Lung (tissue), 11 donors: ENCODE measurements at regions not wholly inside any gene's neighbourhood (a gene's known extent, or its start where the extent isn't known, plus 50 kb on each side); places are given as distances from the start of the nearest gene placed in this dataset.
"Not testable (repeated sequence)": the region's sequence is repeated elsewhere in the genome, so short reads cannot be mapped to it uniquely, and the experiment has no call there.

Experiments used
- ATAC-seq: fragments of 200-7000 bp; cut with Tn5 transposase; one replicate; pipeline ENCODE4 v1.9.1; 2020; ENCODE audit warnings: moderate number of reproducible peaks; ENCODE audit not compliant: insufficient read depth, low FRiP score
- DNase-seq, 3 donors: peaks; one replicate each; pipeline ENCODE4 v3.0.0-alpha.2; 2013 to 2017
- H3K27ac ChIP-seq, 2 donors: one replicate each; pipeline ENCODE4 v1.5.1; 2013; ENCODE audit warnings: mild to moderate bottlenecking in 2 of 2, moderate library complexity in 2 of 2, control low read depth in 1 of 2, inconsistent platforms in 1 of 2, low read depth in 1 of 2, low read length in 1 of 2
- H3K27me3 ChIP-seq, 3 donors: one replicate each; pipeline ENCODE4 v1.5.1; 2013; ENCODE audit warnings: low read length in 2 of 3; ENCODE audit not compliant: control insufficient read depth in 3 of 3, insufficient read depth in 3 of 3
- H3K36me3 ChIP-seq, 4 donors: one replicate each; pipeline ENCODE4 v1.5.1; 2013; ENCODE audit warnings: low read length in 4 of 4, mild to moderate bottlenecking in 1 of 4, moderate library complexity in 1 of 4; ENCODE audit not compliant: control insufficient read depth in 4 of 4, insufficient read depth in 4 of 4
- H3K4me1 ChIP-seq, 5 donors: one replicate each; pipeline ENCODE4 v1.5.1; 2013; ENCODE audit warnings: low read length in 5 of 5, mild to moderate bottlenecking in 2 of 5, moderate library complexity in 1 of 5; ENCODE audit not compliant: control insufficient read depth in 5 of 5, insufficient read depth in 5 of 5
- H3K4me3 ChIP-seq: one replicate; pipeline ENCODE4 v1.5.1; 2013; ENCODE audit warnings: mild to moderate bottlenecking, control low read depth, moderate library complexity
- H3K9ac ChIP-seq, 2 donors: one replicate each; pipeline ENCODE4 v1.5.1; 2013; ENCODE audit warnings: low read length in 2 of 2, control low read depth in 1 of 2; ENCODE audit not compliant: insufficient read depth in 1 of 2
- H3K9me3 ChIP-seq, 4 donors: one replicate each; pipeline ENCODE4 v1.5.1; 2013; ENCODE audit warnings: low read length in 3 of 4, mild to moderate bottlenecking in 1 of 4, moderate library complexity in 1 of 4; ENCODE audit not compliant: control insufficient read depth in 4 of 4, insufficient read depth in 3 of 4
- WGBS, 2 donors: extraction: QIAGEN DNeasy Blood & Tissue Kit; methylation state at CpG; one replicate each; pipeline ENCODE4 v1.1.7; 2013; 5-methylcytosine and 5-hydroxymethylcytosine counted together
- TF ChIP-seq, protein P1 (sequence below): IDR thresholded peaks from 2 replicates; pipeline ENCODE4 v1.5.1; 2012; ENCODE audit warnings: mild to moderate bottlenecking; ENCODE audit errors: control extremely low read depth, extremely low read depth
- donor health status: control.
- donor health status: control.
- donor health status: Bipolar disorder and iron deficiency.
- donor health status: healthy.
- donor health status: DM: yes; HTN: yes; CAD: no.

DNA sequence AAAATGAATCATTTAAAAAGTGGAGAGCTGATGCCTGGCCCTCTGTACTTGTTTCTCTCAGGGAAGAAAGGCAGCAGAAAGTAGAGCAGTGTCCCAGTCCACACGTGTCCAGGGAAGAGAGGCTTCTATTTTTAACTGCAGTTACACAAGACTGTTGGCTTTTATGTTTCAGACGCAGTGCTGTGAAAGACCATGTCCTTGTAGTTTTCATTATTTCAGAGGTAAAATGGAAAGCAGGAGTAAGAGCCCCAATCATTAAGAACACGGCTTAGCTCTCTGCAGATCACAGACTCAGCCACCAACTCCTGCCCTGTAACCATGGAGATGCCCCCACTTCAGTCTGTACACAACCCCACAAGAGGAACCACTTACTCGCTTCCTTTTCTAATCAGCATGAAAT lies 336.3 kb downstream of the DAD1 start:
- H3K4me1 ChIP-seq, result peaks cover 0 to 4% (median 0%) of the 10 kb centered on the region in 5 donors
- no peaks in the 10 kb centered on the region for H3K27me3 ChIP-seq
- ATAC-seq (peak; percentile 47), DNase-seq (peak; percentile 14 to 53 (median 35))
- no peak overlapping the region for H3K4me3 ChIP-seq
- H3K9me3 ChIP-seq, result no peaks in the 10 kb centered on the region
- no peaks in the 10 kb centered on the region for H3K36me3 ChIP-seq
- peak overlapping the region in 1 of 2 donors; percentile 63 for H3K27ac ChIP-seq
- WGBS, 2 donors, result 9 to 19% methylated on average over 4 of the region's 4 CpGs
- TF ChIP-seq, protein P1, sequence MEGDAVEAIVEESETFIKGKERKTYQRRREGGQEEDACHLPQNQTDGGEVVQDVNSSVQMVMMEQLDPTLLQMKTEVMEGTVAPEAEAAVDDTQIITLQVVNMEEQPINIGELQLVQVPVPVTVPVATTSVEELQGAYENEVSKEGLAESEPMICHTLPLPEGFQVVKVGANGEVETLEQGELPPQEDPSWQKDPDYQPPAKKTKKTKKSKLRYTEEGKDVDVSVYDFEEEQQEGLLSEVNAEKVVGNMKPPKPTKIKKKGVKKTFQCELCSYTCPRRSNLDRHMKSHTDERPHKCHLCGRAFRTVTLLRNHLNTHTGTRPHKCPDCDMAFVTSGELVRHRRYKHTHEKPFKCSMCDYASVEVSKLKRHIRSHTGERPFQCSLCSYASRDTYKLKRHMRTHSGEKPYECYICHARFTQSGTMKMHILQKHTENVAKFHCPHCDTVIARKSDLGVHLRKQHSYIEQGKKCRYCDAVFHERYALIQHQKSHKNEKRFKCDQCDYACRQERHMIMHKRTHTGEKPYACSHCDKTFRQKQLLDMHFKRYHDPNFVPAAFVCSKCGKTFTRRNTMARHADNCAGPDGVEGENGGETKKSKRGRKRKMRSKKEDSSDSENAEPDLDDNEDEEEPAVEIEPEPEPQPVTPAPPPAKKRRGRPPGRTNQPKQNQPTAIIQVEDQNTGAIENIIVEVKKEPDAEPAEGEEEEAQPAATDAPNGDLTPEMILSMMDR, result no peak
- H3K9ac ChIP-seq, result no peak overlapping the region

DNA sequence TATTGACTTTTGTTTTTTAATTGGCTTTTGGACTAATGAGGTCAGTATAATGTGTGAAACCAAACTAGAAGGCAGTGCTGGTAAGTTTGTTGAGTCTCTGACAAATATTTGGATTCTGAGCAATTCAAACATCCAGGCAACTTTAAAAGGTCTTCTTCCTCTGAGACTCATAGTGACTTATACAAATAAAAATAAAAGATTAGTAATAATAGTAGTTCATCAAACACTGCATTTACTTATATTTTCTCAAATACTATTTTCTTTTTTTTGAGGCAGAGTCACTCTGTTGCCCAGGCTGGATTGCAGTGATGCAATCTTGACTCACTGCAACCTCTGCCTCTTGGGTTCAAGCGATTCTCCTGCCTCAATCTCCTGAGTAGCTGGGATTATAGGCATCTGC lies 337.9 kb downstream of the DAD1 start:
- Histone ChIP-seq H3K27ac (no peak overlapping the region), H3K4me1 (peaks cover 0 to 4% (median 0%) of the 10 kb centered on the region in 5 donors), H3K27me3 (no peaks in the 10 kb centered on the region), H3K36me3 (no peaks in the 10 kb centered on the region), H3K4me3 (no peak overlapping the region), H3K9me3 (no peaks in the 10 kb centered on the region), H3K9ac (no peak overlapping the region)
- WGBS, 2 donors, result 76 to 91% methylated on average over 1 of the region's 1 CpG
- DNase-seq (no peak), ATAC-seq (no peak)
- TF ChIP-seq, protein P1, result no peak

DNA sequence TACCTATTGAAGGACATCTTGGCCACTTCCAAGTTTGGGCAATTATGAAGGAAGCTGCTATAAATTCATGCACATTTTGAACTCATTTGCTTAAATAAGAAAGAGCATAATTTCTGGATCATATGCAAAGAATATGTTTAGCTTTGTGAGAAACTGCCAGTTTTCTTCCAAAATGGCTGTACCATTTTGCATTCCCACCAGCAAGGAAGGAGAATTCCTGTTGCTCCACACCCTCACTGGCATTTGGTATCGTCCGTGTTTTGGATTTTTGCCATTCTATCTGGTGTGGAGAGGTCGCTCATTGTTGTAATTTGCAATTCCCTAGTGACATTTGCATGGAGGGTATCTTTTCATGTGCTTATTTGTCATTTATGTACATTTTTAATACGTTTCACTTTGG lies 339.3 kb downstream of the DAD1 start:
- Histone ChIP-seq H3K4me1 (peaks cover 0 to 4% (median 0%) of the 10 kb centered on the region in 5 donors), H3K4me3 (no peak overlapping the region), H3K36me3 (no peaks in the 10 kb centered on the region), H3K9me3 (no peaks in the 10 kb centered on the region), H3K27ac (no peak overlapping the region), H3K9ac (no peak overlapping the region), H3K27me3 (no peaks in the 10 kb centered on the region)
- WGBS, 2 donors, result 71 to 82% methylated on average over 4 of the region's 4 CpGs
- ATAC-seq (no peak), DNase-seq (no peak)
- TF ChIP-seq, protein P1, result no peak

DNA sequence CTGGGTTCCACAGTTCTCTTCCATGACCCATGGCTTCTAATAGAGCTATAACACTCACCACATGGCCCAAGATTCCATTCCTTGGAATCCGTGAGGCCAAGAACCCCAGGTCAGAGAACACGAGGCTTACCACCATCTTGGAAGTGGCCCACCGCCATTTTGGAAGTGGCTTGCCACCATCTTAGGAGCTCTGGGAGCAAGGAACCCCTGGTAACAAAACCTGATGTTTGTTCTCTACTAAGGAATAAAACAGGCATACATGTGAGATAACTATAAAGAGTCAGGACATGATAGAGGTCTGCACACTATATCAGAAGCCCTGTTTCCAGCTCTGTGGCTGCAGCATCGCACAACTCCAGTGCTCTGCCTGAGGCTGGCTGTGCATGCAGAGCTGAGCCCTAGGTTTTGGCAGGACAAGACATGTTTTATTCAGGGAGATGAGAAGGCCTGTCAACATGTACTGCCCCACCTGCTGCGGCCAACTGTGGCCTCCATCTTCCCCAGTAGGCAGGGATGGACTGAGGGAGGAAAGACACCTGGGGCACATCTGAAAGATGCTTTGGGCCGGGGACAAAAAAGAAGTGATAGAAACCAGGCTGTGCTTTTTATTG lies 344.9 kb downstream of the DAD1 start:
- DNase-seq (no peak), ATAC-seq (no peak)
- H3K27me3 ChIP-seq, result no peaks in the 10 kb centered on the region
- WGBS, 2 donors, result 92 to 93% methylated on average over 6 of the region's 6 CpGs
- no peak overlapping the region for H3K27ac ChIP-seq
- H3K9me3 ChIP-seq, result no peaks in the 10 kb centered on the region
- H3K4me3 ChIP-seq, result no peak overlapping the region
- H3K9ac ChIP-seq, result no peak overlapping the region
- no peaks in the 10 kb centered on the region for H3K36me3 ChIP-seq
- H3K4me1 ChIP-seq, result no peaks in the 10 kb centered on the region
- TF ChIP-seq, protein P1, result no peak

DNA sequence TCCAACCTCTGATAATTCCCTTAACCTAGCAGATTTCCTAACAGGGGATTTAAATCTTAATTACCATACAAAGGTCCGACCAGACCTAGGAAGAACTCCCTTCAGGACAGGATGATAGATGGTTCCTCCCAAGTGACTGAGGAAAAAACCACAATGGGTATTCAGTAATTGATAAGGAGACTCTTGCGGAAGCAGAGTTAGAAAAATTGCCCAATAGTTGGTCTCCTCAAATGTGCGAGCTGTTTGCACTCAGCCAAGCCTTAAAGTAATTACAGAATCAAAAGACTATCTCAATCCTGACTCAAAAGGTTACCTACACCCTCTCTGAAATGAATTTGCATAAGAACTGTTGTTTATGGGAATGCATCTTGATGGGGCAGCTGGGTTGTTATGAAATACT lies 350.7 kb downstream of the DAD1 start:
- not testable (repeated sequence) for H3K27ac ChIP-seq, H3K4me1 ChIP-seq, H3K27me3 ChIP-seq, ATAC-seq, H3K9ac ChIP-seq, H3K36me3 ChIP-seq, H3K4me3 ChIP-seq, DNase-seq, H3K9me3 ChIP-seq
- WGBS, 2 donors, result 13 to 18% methylated on average over 3 of the region's 3 CpGs
